HG02870 (cell line): ENCODE measurements at regions not wholly inside any gene's neighbourhood (a gene's known extent, or its start where the extent isn't known, plus 50 kb on each side); places are given as distances from the start of the nearest gene placed in this dataset.
A peak's percentile ranks its signal among the peaks of the same experiment; 100 is the strongest.
"Not testable (repeated sequence)": the region's sequence is repeated elsewhere in the genome, so short reads cannot be mapped to it uniquely, and the experiment has no call there.

Source experiments
- ATAC-seq: cut with Tn5 transposase; IDR thresholded peaks from one replicate; pipeline ENCODE4 v1.9.1; 2021; ENCODE audit warnings: mild to moderate bottlenecking, moderate library complexity; ENCODE audit not compliant: unreplicated experiment

DNA sequence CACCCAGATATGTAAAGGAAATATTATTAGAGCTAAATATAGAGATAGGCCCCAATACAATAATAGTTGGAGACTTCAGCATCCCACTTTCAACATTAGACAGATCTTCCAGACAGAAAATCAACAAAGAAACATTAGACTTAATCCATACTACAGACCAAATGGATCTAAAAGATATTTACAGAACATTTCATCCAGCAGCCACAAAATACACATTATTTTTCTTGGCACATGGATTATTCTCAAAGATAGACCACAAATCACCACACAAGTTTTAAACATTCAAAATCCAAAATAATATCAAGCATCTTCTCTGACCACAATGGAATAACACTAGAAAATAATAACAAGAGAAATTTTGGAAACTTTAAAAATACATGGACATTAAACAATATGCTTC, 1159.1 kb upstream of the CITED2 start:
- no peak for ATAC-seq

DNA sequence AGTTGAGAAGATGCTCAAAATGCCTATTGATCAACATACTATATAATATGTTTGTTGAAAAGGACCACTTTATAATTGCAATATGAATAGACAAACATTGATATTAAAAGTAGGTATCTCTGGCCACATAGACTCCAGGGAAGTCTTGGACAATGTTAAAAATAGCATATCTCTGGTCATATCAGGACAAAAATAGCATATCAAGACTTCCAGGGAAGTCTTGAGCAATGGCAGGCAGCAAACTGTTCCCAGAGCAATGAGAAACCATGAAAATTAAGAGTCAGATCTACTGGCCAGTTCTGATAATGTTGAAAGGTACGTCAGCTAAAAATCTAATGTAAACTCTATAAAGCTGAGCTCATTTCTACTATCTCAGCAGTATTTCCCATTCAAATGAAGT, 1130.3 kb upstream of the CITED2 start:
- no peak for ATAC-seq

DNA sequence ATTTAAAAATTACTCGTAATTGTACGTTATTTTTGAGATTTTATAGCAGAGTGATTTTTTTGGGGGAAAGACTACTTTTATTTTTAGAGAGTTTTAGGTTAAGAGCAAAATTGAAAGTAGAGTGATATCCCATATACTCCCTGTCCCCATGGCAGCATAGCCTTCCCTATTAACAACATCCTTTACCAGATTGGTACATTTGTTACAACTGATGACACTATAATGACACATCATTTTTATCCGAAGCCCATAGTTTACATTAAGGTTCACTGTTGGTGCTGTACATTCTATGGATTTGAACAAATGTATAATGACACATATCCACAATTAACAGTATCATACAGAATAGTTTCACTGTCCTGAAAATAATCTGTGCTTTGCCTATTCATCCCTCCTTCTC, 1126.4 kb upstream of the CITED2 start:
- no peak for ATAC-seq

DNA sequence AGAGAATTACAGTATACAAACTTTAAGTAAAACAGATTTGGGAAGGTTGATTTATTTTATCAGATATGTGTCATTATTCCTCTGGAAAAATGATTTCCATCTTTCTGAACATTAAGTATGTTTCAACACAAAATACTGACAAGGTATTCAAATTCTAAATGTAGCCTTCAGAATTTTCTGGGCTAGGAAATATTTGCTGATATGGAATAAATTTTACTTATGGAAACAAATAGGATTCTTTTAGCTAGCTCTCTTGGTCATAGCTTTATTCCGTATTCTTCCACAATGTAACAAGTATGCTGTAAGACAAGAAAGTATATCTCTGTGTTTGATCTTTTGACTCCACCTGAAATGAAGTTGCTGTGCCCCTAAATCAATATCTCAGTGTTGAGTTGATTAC, 1125.2 kb upstream of the CITED2 start:
- no peak for ATAC-seq

DNA sequence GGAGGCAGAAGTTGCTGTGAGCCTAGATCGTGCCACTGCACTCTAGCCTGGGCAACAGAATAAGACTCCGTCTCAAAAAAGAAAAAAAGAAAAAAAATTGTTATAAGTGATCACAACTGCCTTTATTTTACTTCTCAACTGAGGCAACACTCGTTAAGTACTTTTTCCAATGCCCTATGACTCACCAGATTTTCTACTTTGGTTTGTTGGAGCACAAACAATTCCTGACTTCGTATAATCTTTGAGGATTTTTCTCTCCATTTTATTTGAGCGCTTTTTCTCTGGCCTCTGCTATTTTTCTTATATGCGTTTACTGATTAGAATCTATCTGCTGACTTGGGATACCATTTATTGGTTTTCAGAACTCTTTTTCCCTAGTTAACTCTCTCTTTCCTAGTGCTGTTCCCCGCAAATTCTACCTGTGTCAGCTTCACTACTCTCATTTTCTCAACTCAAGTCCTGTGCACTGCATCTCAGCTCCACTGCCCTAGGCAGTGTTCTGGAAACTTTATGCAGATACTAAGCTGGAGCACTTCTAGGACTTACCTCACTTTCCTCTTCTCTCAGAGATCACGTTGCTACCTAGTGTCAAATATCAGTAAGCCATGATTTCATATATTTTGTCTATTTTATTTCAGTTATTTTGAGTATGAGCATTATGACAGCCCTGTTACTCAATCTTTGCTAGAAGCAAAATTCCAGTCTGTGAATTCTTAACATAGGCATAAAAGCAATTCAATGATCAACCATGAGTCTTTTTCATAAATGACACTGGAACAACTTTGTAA, 1120.1 kb upstream of the CITED2 start:
- ATAC-seq: no peak

DNA sequence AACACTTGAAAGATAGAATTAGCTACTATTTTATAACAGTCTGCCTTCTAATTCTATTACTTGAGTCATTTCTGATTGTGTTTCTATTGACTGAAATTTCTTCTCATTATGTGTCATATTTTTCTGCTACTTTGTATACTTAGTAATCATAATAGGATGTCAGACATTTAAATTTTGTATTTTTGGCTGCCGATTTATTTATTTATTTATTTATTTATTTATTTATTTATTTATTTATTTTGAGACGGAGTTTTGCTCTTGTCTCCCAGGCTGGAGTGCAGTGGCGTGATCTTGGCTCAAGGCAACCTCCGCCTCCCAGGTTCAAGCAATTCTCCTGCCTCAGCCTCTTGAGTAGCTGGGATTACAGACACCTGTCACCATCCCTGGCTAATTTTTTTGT, 1119.0 kb upstream of the CITED2 start:
- ATAC-seq: not testable (repeated sequence)

DNA sequence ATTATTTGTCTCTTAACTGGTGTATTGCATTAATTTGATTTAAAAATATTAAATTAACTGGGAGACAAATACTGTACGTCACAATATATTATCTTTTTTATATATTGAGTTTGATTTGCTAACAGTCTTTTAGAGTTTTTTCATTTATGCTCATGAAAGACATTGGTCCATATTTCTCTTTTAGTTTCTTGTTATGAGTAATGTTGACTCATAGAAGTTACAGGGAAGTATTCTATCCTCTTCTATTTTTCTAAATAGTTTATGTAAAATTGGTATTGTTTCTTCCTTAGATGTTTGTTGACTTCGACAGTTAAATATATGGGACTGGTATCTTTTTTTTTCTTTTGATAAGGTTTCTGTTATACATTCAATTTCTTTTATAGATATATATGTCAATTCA, 1115.6 kb upstream of the CITED2 start:
- no peak for ATAC-seq

DNA sequence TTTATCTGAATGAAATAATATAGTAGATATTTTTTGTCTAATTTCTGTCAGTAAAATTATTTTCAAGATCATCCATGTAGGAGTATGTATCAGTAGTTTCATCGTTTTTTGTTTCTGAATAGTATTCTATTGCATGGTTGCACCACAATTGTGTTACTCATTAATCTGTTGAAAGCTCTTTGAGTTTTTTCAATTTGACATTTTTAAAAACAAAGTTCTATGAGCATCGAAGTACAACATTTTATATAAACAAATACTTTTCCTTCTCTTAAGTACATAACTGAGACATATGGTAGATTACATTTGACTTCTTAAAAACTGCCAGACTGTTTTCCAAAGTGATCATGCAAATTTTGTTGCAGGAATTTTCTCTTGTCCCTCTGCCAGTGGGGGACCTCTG, 1113.1 kb upstream of the CITED2 start:
- ATAC-seq: no peak

DNA sequence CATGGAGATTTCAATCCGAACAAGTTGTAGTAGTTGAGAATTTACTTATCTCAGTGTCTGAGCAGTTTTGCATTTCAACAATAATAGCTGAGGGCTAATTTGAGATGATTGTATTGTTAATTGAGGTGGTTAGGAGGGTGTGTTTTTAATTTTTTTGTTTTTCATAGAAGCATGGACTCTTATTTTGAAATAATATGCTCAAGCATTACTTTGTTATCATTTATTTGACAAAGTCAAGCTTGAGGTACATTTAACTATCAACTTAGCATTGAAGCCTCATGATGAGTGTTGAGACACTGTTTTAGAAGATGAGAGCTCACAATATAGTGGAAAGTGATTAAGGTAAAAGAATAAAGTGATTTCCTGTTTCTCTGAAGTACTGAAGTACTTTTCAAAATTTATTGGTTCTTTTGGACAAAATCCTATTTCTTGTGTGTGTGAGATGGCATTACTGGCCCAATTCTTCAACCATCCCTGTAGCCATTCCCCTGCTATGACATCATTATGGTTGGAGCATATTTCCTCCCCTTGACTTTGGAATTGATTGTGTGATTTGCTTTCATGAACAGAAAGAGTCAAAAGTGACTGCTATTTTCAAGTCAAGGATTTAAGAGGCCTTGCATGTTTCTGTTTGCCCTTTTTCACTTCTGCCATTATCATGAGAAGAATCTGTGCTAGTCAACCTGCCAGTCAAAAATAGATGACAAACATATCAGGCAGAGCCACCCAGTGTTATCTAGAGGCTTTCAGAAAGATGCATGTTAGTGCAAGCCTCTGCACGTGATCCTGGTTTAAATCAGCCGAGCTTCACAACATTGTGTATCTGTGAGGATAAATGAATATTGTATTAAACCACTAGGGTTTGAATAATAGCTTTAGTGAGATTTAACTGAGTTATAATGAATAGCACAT, 1112.3 kb upstream of the CITED2 start:
- peak; percentile 35 for ATAC-seq

DNA sequence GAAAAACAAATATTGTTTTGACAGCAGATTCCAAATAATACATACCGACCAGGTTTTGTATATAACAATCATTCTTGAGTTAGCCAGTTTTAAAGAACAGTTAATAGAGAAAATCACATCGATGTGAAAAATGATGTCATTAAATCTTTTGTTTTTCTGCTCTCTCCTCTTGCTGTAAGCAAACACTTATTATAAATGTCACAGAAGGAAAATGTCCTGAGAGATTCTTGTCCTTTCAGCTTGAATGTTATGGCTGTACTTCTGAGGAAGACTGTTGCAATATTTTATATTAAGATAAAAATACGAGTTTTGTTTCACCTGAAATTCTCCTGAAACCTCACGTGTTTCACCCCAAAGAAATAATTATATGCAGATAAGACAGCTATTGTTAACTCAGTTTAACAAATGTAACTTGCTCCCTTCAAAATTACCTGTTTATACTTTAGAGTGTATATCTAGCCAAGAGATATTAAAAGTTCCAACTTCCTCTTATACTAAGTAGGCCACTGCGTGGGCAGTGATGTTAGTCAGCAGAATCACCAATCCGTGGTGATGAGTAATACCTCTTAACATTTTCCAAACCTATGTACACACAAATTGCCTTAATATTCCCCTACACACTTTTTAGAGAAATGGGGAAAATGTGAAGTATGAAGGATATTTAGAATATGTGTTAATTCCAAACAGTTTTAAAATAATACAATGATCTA, 1111.4 kb upstream of the CITED2 start:
- peak; percentile 77 for ATAC-seq

DNA sequence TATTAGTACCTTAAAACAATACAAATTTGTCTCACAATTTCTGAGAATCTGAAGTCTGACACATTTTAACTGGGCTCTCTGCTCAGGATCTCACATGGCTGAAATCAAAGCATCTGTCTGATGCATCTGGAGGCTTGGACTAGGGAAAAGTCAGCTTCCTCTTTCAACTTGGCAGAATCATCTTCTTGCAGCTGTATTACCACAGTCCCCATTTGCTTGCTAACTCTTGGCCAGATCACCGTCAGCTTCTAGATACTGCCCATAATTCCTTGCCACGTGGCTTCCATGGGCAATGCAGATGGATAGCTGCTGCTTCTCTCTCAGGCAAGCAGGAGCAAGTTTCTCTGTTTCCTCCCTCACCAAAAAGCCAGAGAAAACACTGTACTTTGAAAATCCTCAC, 1106.4 kb upstream of the CITED2 start:
- ATAC-seq: no peak

DNA sequence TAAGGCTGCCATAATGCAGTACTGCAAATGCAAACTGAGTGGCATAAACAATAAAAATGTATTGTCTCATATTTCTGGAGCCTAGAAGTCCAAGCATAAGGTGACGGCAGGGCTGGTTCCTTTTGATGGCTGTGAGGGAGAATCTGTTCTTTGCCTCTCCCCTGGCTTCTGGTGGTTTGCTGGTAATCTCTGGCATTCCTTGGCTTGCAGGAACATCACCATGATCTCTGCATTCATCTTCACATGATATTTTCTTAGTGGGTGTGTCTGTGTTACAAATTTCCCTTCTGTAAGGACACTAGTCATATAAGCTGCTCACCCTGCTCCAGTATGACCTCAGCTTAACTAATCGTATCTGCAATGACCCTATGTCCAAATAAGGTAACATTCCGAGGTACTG, 1104.2 kb upstream of the CITED2 start:
- ATAC-seq: no peak

DNA sequence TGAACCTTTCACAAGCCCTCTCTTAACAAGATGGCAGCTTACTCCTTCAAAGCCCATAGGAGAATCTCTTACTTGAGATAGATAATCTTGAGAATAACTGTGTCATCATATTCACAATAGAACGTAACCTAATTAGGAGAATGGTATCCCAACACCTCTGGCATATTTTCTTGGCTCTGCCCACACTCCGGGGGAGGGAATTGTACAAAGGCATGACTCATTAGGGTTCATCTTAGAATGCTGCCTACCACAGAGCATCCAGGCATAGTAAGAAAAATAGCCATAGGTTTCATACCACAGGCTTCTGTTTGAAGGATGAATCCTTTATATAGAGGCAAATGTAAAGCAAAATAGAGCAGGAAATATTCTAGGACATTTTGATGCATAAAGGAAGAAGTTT, 1100.6 kb upstream of the CITED2 start:
- ATAC-seq: no peak

DNA sequence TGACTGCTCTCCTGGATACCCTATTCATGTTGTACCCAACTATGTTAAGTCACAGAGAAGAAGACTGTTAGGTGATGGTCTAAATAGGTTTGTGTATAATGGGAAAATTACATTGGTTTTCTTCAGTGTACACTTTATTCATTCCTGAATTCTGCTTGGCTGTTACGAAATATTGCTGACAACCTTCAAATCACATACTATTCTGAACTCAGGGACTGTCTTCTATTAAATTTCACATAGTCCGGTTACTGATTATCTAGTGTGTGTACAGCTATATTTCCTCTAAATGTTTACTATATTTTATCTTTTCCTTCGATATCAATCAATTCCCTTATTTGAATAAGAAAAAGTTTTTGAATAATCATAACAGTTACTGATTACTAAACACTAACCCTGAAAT, 1090.3 kb upstream of the CITED2 start:
- ATAC-seq: no peak

DNA sequence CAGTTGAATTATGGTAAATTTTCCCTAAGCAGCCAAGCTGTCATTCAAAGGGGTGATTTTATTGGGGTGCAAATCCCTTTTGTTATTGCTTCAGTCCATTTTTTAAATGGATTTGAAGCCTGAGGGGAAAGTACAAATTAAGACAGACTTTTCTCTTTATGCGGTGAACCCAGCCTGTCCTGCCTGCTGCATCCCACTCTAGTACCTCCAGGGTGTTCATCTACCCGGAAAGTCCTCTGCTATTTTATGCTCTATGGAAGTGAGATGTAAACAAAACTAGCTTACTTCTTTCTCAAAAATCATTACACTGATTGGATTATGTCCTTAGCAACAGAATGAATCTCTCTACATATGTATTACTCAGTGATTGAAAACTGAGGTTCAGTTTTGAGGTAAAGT, 1088.9 kb upstream of the CITED2 start:
- ATAC-seq: no peak

DNA sequence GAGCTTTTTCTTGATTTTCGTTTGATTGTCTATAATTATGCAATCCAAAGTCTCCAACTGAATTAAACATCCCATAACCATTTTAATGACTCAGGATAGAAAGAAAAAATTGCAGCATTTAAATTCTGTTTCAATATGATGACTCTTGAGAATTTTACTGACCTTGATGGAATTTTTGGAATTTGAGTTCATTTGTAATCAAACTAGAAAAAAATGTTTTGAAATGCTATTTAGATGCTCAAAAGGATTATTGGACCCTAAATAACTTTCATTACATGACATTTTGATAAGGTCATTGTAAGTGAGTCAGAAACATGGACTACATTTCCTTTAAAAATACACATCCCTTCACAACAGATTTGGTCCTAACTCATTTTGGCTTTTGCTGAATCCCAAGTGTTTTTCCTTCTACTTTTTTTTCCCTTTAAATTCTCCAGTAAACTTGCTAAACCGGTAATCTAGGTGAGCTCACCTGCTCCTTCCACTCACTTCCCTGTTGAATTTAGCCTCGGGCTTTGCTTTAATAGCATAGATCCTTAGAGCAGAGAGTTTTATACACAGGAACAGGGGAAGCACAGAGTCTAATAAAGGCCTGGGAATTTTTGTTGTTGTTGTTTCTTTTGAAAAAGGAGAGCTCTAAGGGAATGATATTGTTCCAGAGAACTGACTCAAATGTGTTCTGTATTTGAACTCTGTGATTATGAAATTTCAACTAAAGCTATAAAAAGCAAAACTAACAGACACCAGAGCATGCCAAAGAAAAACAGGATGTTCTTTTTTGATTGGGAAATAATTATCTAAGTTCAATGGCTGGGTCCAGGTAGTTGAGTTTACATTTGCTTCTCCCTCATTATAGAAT, 1088.2 kb upstream of the CITED2 start:
- no peak for ATAC-seq

DNA sequence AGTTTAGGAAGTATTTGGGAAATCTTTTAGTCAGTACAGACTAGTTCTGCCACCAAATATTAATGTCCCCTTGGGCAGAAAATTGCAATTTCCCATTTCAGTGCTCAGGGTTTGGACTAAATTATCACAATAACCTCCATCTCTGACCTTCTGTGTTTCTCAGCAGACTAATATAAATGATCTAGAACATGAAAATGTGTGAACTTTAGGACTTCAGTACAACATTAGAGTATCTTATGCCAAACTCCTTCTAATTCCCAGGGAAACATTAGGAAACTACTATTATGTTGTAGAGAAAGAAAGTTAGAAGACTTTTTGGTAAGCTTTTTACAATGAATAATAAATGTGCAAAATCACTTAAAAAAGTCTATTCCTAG, 1087.6 kb upstream of the CITED2 start:
- no peak for ATAC-seq

DNA sequence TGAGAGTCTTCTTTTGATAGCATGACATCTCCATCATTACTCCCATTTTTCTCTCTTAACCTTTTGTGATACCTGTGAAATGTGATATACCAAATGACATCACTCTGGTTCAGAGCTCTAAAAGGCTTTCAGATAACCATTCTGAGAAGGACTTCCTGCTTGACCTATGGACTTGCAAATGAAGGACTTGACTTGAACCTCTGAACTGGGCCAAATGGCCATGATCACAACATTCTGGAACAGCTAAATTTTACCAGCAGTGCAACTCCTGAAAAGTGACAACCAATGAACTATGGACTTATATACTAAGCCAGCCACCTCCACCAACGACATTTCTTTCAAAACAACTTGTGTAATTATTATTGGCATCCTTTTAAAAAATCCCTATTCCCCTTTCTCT, 1085.8 kb upstream of the CITED2 start:
- ATAC-seq: no peak

DNA sequence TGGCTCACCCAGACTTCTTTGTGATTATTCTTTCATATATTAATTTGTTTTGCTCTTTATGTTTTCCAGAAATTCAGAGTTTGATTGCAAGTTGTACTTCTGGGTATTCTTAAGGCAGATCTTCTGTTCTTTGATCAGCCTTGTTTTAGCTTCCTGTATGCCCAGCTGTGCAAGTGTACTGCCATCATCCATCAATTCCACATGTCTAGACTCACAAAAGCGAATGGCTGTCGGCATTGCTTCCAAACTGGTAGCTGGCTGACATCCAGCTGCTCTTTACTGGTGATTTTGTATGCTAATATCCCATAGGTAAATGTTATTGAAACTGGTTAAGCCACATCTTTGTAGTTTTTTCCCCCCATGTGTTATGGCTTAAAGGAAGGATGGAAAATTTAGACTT, 1084.8 kb upstream of the CITED2 start:
- no peak for ATAC-seq

DNA sequence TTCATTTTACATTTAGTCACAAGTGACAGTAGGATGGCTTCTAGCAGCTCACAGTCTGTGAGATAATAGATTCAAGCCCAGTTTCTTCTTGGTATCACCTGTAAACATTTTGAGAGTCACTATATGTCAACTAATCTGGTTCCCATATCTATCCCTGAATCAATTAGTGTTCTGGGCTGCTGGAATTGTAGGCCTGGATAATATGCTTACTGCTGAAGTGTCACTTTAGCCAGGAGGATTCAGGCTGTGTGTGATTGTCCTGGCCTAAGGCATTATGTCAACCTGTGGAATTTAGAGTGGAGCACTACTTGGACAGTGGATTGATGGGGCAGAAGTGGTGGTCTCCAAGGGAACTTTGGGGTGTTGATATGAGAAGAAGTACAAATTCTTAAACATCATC, 1071.8 kb upstream of the CITED2 start:
- no peak for ATAC-seq
